ENCODE measurements at regions not wholly inside any gene's neighbourhood (a gene's known extent, or its start where the extent isn't known, plus 50 kb on each side); places are given as distances from the start of the nearest gene placed in this dataset.

DNA sequence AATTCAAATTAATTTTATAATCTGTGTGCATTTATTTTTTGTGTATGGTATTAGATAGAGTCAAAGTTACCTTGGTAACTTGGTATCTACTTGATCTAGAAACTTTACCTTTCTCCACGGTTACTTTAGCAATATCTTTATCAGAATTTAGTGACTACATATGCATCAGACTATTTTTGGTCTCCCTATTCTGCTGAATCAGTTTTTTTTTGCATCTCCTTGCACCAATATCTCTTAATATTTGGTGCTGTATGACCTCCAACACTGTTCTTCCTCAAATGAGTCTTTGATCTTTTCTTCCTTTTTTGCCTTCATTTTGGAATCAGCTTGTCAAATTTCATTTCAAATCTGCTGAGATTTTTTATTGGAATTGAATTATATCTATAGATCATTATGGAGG is 828.2 kb upstream of the FOXG1 start:
- TF ChIP-seq, protein P1, sequence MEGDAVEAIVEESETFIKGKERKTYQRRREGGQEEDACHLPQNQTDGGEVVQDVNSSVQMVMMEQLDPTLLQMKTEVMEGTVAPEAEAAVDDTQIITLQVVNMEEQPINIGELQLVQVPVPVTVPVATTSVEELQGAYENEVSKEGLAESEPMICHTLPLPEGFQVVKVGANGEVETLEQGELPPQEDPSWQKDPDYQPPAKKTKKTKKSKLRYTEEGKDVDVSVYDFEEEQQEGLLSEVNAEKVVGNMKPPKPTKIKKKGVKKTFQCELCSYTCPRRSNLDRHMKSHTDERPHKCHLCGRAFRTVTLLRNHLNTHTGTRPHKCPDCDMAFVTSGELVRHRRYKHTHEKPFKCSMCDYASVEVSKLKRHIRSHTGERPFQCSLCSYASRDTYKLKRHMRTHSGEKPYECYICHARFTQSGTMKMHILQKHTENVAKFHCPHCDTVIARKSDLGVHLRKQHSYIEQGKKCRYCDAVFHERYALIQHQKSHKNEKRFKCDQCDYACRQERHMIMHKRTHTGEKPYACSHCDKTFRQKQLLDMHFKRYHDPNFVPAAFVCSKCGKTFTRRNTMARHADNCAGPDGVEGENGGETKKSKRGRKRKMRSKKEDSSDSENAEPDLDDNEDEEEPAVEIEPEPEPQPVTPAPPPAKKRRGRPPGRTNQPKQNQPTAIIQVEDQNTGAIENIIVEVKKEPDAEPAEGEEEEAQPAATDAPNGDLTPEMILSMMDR (IDR thresholded peaks at IDR 0.05; ENCODE audit: insufficient read depth, low read depth, low read length): no peak
- no peak for TF ChIP-seq EZH2 (IDR thresholded peaks at IDR 0.05; ENCODE audit: insufficient read depth, low read length)
